Activated CD8-positive, alpha-beta memory T cell treated with anti-CD3 and anti-CD28 coated beads for 1 hour (primary cell): ENCODE measurements at regions not wholly inside any gene's neighbourhood (a gene's known extent, or its start where the extent isn't known, plus 50 kb on each side); places are given as distances from the start of the nearest gene placed in this dataset.
"Not testable (repeated sequence)": the region's sequence is repeated elsewhere in the genome, so short reads cannot be mapped to it uniquely, and the experiment has no call there.

Experiments used
- DNase-seq, 2 donors: peaks; one replicate each; pipeline ENCODE4 v3.0.0-alpha.2; 2020; ENCODE audit warnings: low read depth in 1 of 2; ENCODE audit errors: extremely low read depth in 1 of 2

DNA sequence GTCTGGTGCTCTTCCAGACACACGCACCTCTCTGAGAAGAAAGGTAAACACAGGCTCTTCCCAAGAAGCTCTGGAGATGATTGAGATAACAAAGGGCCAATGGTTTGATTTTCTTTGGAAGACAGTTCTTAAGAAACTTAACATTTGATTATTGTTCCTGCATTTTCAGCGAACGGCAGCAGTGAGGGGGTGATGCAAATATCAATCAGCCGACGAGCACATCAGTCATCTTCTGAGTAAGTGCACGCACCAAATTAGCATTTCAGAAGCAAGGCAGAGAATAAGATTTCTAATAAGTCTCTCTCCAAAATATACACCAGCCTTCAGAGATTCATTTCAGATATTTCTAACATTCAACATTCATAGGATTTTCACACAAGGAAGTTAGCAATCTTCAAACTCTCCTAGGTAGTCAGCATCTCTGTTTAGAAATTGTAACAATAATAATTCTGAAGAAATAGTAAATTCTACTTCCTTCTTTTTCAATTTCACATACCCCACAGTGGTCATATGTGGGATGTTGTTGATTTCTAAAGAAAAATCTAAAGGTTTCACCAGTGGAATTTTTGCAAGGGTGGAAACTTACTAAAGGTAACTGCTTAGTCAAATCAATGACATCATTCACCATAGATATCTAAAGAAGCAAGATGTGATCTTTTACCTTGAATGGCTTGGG is 250.3 kb downstream of the SEC61B start:
- DNase-seq = no peak

DNA sequence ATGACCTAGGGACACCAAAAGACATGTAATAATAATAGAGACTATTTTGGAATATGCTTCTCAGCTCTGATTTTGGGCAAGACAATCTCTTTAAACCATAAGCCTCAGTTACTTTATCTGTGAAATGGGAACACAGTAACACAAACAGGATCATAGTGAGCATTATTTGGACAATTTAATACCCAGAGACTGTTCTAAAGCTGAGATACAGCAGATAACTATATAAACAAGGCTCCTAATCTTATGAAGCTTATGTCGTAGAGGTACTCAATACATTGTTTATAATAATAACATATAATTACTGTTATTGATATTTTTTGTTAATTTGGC is 250.8 kb downstream of the SEC61B start:
- DNase-seq = no peak

DNA sequence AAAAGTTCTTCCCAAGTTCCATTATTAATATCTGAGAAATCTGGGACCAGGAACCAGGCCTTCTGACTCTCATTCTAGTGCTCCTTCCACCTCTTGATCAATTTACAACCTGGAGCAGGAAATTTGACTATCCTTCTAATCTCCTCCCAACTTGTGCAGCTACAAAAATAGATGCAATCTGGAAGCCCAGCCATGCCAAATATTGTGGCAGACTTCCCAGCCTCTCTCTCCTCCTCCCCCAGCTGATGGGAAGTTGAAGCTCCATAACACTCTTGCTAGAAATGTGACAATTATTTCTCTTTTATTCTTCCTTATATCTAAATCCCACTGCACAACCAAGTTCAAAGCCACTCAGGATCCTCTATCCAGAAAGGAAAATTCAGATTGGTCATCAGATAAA is 252.1 kb downstream of the SEC61B start:
- DNase-seq = no peak

DNA sequence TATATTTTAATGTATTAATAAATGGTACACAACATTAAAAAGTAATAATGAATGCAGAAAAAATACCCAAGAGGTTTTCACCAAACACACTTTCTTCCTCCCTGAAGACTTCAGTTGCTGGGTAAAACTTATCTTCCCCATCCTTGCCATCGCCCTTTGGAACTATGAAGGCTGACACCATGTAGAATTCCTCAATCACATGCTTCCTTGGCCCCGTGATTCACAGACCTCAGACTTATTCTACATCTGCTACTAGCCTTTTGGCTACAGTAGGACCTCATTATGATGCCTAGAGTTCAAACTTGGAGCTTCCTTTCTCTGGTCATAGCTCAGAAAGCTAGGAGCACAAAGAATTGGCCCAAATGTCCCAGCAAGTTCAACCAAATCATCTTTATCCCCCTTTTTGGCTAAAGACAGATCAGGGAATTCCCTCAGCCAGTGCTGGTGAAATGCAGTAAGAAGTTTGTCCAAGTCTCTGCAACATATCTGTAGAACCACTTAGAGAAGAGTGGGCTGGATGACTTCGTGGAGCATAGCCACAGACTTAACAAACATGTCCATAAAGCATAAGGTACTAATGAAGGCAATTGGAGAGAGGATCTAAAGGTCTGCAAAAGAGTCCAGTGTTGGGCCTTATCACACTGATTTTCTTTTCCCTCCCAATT is 253.5 kb downstream of the SEC61B start:
- DNase-seq = no peak

DNA sequence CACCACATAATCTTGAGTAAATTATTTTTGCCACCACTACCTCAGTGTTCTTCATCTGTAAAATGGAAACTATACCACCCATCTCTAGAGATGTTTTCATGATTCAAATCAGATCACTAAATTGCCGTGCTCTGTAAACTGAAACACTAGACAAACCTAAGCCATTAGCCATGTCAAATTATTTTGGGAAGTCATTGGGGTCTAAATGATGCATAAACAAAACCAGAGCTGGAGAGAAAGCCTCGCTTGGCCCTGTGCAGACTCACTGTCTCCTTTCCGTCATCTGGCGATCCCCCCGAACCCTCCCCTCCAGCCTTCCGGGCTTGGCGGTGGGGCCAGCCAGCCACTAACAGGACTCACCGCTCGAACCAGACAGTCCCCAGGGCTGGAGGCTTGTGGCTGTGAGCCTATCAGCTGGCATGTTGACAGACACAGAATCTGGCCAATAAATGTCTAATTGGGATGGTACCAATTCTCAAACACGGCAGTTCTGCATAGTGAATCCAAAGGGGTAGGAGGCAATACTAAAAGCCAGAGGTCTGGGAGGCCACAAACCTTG is 256.5 kb downstream of the SEC61B start:
- DNase-seq = no peak

DNA sequence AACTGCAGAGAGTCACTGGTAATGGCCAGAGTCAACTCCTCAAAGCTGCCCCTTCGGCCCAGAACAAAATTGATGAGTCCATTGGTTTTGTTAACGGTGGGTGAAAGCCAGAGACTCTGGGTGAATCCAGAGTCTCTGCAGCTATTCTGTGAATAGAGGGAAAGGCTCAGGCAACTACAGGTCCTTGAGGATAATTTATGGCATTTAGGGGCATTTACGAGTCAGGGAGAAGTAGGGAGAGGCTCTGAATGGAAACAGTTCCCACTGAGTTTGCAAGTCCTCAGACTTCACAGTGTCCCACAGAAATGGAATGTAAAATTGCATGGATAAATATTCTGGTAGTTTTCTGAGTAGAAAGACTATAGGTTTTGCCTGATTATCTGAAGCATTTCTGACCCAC is 257.8 kb downstream of the SEC61B start:
- no peak for DNase-seq

DNA sequence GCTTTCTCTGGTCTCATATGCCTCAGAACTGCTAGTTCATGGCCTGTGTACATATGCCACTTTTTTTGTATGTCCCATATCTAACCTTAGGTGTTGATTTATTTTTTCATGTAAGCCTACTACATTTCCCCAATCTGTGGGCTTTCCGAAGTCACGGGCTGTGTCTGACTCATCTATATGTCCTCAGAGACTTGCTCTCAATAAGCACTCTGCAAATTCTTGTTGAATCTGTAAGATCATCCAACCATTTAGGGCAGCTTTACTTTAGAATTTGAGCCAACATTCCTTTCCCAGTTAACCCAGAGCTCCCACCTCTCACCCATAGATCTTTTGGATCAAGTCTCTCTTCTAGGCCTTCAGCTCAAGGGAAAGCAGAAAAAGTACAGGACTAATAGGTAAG is 263.4 kb downstream of the SEC61B start:
- no peak for DNase-seq

DNA sequence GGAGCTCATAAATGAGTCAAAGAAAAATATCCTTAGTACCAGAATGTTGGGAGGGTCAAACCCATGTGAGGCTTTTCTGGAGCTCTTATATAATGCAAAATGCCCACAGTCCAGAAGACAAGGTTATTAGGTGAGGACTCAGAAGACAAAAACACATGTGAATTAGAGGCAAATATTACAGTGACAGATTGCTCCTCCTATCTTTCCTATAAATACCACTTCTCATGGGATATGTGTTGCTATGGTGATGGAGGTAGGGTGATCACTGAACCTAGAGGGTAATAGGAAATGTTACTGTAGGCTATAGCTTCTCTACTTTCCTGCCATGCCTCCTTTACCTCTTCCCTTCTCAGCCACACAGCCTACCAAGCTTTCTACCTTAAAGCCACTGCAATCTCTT is 264.6 kb downstream of the SEC61B start:
- no peak for DNase-seq

DNA sequence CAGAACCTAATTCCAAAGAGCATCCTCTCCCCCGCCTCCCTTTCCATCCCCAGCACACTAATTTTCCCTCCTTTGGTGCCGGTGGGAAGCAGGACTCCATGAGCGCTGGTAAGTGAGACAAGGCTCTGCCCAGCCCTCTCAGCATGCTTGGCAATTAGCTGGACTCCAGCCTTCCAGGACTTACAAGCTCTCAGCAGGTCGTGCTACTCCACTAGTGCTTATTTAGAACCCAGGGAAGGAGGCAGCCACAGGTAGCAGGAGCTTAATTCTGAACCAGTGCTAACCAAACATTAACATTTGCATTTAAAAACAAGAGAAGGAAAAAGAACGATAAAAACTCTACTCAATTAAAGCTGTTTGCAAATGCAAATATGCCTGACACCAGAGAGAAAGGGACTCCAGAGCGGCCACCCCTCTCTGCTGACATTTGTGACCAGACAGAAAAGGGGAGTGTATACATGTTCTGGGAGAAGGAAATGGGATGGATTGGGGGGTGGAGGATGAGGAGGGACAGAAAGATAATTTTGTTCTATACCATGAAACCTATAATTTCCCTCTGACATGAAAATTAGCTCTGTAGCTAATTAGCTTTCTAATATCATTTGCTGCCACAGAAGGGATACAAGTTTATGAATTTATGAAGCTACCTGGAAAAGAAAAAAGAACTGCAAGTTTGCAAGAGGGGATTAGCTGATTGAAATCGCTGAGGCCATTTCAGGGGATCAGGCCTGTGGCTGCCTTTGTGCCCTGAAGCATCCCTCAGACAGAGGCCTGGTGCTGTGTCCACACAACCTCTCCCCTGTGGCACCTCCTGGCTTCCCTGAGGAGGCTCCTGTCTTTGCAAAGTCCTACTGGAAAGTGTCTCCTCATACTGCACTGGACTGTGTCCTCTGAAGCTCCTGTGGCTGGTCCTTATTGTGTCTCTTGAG is 266.3 kb downstream of the SEC61B start:
- DNase-seq = no peak

DNA sequence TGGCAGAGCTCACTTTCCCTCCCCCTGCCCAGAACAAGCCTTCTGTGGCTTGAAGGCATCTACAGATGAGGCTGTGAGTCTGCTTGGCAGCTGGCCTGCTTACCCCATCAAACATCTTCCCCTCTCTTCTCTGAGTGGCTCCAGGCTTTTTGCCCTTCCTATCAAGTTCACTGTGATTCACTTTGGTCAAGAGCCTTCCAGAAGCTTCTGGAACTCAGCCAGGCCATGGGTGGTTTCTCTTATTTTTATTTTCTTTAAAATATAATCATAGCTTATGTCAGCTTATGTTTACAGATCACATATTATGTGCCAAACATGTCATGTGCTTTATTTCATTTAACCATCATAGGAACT is 267.0 kb downstream of the SEC61B start:
- no peak for DNase-seq

DNA sequence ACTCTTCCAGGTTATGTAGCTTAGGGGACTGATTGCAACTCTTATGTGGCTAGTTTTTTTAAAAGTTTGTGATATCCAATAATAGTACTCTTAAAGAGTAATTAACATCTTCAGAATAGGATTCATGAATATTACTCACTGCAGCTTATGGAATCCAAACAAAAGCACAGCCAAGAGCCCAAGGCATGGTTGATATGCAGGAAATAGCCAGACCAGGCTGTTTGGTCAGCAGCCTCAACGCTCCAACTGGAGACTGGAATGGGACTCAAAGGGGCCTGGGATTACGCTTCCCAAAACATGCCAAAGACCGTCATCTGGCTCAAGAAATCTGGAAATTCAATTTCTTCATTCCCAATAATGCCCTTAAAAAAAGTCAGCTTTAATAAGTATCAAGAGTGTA is 268.6 kb downstream of the SEC61B start:
- DNase-seq = no peak

DNA sequence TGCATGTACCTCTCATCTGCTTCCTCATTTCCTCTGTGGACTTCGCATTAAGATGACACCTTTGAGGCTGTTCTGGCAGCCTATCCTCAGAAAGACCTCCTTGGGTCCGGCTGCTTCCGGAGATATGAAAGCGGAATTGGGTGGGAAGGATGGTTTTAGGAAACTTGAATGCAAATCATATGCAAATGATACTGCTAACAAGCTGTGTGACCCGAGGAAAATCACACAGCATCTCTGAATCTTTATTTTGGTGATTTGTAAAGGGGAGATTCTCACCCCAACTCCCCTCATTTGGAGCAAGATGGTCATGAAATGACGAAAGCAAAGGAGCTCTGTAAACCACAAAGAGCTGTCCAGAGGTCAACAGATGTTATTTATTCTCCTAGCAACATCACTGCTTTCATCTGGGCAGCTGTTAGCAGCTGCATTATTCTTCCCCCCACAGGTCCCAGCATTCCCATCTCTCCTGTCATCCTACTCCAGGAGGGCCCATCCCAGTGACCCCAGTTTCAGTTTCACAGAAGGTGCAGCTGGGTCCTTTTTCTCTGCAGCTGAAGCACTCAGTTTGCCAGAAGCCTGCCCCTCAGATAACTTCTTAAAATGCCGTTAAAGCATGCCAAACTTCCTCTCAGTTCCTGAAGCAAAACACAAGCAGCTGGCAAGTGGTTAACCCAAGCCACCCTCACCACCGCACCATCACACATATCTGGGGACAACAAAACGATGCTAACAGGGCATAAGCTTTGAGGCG is 269.5 kb downstream of the SEC61B start:
- DNase-seq = no peak

DNA sequence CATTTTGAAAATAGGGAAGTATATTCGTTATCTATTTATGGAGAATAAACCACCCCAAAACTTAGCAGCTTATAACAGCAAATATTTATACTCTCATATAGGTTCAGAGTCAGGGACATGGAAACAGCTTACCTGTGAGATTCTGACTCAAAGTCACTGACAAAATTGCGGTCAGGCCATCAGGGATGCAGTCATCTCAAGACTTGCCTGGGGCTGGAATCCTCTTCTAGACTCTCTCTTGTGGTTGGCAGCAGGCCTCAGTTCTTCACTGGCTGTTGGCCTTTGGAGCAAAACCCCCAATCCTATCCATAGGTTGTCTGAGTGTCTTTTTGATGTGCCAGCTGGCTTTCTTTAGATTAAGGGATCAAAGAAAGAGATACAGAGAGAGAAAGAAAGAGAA is 275.6 kb downstream of the SEC61B start:
- no peak for DNase-seq

DNA sequence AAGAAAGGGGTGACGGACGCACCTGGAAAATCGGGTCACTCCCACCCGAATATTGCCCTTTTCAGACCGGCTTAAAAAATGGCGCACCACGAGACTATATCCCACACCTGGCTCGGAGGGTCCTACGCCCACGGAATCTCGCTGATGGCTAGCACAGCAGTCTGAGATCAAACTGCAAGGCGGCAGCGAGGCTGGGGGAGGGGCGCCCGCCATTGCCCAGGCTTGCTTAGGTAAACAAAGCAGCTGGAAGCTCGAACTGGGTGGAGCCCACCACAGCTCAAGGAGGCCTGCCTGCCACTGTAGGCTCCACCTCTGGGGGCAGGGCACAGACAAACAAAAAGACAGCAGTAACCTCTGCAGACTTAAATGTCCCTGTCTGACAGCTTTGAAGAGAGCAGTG is 276.9 kb downstream of the SEC61B start:
- DNase-seq = not testable (repeated sequence)

DNA sequence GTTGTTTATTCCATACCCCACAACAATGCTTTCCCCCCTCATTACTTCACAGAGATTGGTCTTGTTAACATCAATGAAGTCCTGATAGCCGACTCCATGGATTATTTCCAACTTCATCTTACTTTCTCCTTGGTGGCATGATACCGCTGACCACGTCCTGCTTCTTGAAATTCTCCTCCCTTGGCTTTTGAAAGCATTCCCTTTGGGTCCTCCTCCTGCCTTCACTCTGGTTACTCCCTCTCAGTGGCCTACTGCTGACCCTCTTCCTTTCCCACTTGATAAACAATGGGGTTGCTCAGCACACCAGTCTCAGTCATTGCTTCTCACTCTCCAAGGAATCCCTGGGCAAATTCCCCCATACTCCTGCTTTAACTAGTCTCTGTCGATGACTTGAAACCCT is 283.9 kb downstream of the SEC61B start:
- no peak for DNase-seq

DNA sequence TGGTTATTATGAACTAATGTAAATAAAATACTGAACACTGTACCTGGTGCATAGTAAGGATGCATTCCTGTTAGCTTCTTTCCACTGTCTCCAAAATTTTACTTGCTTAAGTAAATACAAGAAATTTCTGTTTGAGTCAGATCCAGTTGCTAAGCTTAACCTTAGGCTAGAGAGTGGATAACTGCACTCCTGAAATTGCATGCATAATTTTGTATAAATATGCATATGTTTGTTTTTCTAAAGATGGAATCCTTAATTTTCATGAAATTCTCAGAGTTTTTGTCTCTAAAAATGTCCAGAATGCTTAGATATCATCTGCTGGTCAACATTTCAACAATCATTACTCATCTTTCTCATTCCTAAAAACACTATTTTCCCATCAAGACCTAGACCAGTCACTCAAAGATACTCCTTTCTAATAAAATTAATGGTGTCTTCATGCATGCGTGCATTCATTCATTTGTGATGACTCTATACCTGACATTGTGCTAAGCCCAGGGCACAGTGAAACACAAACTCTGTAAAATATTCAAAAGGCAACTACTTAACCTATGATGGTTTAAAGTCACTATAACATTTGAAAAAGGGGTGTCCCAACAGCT is 284.8 kb downstream of the SEC61B start:
- DNase-seq = no peak

DNA sequence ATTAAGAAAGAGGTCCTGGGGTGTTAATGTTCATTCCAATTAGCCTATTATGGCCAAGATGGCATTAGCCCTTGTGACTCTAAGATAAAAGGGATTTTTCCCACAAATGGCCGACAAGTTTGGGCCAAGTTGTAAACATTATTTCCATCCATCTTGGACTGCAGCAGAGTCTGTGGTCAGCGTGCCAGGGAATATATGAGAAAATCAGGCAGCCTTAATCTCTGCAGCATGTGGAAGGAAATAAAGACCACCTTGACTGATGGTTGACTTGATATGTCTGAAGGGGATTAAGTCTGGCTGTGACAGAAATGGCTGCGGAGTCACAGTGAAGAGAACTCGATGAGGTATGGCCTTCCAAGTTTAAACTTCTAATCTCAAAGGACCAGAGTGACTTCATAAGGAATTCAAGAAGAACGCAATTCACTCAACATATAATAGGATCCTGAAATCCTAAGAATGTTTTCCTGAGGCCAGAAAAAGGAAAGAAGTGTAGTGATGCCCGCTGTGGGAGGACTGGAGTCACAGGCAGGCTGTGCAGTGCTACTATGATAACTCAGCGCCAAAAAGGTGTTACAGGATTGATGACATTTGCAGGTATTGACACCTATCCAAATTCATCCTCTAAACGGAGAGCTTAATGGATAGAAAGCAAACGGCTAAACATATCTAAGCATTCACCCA is 287.1 kb downstream of the SEC61B start:
- DNase-seq = no peak

DNA sequence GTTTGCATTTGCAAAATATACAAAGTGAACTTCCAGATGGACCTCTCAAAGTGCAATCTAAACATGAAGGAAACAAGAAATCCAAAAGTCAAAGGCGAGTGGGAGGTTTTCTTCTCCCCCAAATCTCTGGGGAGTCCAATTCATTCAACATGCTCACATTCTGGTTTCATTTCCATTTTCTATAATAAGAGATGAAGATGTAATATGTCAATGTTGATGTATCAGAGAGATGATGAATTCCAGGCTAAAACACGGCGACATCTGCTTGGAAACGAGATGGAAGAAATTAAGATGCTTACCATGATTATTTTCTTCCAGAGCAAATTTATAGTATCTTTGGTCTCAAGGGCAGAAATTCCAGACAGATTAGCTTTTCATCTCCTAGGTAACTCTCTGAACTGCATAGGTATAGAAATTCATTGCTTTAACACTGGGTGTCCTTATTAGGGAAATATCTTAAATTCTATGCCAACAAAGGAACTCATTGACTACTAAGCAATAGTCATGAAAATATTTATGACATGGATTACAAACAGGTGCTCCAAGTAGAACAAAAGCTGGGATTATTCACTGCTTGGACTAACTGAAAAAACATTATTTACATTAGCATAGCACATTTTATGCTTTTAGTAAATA is 287.9 kb downstream of the SEC61B start:
- no peak for DNase-seq

DNA sequence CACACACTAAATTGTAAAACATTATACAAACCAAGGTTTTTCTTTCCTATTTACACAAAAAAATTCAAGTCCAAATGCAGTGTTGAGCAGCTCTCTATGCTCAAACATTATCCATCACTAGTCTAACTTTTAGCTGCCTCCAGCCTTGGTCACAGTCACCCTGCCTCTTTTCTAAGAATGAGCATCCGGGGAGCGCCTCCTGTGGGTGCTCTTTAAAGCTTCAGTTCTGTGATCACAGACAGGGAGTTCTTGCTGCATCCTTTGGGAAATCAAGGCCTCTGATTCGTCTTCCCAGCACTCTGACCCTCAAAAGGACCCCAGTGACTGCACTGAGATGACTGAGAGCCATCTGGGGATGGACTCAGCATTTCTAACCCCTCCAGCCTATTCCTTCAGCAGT is 289.6 kb downstream of the SEC61B start:
- DNase-seq = no peak
